HG03460 (cell line): ENCODE measurements at regions not wholly inside any gene's neighbourhood (a gene's known extent, or its start where the extent isn't known, plus 50 kb on each side); places are given as distances from the start of the nearest gene placed in this dataset.

Experiments used
- ATAC-seq: cut with Tn5 transposase; IDR thresholded peaks from one replicate; pipeline ENCODE4 v1.9.1; 2021; ENCODE audit not compliant: unreplicated experiment

DNA sequence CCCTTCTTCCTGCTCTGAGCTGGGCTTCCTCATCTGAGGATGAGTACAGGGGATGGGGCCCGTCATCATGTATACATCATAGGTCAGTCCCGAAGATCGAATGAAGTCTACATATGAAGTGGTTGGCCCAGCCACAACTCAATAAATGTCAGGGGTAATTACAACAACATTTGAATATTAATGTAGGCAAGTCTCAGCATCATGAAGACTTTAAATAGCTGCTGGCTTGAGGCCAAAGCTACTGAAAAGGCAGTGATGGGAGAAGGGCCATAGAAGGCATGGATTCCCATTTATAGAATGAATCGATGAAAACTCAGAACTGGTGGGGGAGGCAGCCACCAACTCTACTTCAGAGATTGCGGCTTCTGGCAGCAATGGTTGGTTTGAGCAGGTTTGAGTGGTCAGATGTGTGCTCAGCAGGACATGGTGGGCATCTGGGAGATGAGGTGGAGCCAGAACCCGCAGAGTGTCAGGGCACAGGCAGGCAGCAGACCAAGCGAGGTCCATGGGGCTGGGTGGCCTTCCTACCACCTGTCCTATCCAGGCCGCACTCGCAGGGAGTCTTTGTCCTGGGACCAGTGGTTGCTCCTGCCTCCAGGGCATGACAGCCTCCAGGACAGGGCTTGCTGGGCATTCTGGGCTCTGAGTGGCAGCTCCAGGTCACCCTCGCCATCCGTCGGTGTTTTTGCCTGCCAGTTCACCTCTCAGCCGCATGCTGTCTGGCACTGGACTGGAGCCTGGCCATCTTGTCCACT lies 919.1 kb downstream of the TBC1D22A start:
- ATAC-seq = no peak

- no peak for ATAC-seq
Measured at GRCh38 chr22:47678636-47679287, 916.3 kb downstream of the TBC1D22A start.

GRCh38 chr22:47678048-47678447 lies 915.6 kb downstream of the TBC1D22A start:
- no peak for ATAC-seq

DNA sequence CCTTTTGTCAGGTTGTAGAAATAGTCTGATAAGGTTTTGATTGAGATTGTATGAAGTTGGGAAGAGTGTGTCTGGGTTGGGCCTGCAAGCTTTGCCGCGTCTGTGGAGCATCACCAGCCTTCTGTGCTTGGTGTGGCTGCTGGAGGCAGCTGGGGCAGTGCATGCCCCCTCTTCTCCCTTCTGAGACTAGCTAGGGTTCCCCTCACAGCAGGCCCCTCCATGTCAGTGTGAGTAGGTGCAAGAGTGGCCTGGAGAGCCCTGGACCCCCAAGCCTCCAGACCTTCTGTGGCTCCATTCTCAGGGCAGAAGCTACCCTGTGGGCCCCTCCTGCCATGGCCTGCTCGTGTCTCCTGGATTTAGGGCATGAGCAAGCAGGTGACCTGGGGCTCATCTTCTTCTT lies 914.2 kb downstream of the TBC1D22A start:
- no peak for ATAC-seq

DNA sequence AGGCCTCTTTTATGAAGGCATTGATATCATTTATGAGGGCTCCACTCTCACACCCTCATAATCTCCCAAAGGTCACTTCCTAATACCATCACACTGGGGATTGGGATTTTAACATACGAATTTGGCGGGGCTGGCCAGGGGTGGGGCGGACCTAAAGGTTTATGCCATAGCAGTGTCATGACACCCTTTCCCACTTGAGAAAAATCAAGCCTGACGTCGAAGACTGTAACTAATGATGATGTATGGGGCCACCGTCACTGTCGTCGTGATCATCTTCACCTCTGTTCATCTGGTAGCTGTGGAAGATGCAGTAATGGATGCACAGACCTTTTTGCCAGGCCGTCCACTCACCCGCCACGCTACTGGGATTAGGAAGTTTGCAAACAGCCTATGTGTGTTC lies 912.1 kb downstream of the TBC1D22A start:
- ATAC-seq = no peak

DNA sequence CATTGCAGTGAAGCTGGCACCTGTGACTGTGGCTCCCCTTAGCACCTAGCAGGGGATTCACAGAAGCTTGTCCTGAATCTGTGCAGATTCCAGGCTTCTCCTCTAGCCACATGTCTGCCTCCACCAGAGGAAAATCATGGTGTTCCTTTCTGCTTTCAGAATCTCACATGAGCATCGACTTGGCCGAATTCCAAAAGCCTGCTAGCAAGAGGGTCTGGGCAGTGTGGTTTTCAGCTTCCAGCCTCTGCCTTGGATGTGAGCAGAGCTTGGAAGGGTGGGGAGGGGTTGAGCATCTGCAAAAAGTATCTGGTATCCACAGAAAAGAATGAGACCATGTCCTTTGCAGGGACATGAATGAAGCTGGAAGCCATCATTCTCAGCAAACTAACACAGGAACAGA lies 911.1 kb downstream of the TBC1D22A start:
- ATAC-seq = no peak

DNA sequence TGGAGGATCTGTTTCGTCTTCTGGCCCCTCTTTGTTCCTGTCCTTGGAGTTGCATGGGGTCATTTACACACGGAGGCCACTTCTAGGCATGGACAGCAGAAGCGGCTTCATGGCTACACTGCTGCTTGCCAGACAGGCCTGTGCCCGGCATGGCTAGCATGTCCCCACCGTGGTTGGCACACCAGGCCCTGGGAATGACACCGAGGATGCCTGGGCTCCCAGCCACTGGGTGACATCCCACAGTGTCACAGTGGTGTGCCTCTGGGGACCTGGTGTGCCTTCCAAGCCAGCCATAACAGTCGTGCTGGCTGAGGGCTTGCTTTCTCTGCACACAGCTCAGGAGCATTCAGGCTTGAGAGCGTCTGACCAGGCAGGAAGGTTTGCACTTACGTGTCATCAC lies 910.1 kb downstream of the TBC1D22A start:
- ATAC-seq = no peak

DNA sequence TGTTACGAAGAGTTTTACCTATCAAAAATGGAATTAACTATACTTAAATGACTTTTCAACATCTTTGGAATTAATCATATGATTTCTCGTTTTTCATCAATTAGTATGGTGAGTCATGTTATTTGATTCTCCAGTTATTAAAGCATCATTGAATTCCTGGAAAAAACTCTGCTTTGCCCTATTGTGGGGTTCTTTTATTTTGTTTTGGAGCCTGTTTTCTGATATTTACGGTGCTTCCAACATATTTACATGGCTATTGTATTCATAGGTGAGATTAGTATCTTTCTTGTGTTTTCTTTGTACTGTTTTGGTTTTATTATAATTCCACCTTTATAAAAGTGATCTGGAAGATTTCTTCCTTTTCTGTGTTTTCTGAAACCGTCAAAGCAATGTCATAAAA lies 902.7 kb downstream of the TBC1D22A start:
- ATAC-seq = no peak

GRCh38 chr22:47663615-47664605 lies 901.5 kb downstream of the TBC1D22A start:
- ATAC-seq = no peak

GRCh38 chr22:47659467-47660223 lies 897.2 kb downstream of the TBC1D22A start:
- no peak for ATAC-seq

DNA sequence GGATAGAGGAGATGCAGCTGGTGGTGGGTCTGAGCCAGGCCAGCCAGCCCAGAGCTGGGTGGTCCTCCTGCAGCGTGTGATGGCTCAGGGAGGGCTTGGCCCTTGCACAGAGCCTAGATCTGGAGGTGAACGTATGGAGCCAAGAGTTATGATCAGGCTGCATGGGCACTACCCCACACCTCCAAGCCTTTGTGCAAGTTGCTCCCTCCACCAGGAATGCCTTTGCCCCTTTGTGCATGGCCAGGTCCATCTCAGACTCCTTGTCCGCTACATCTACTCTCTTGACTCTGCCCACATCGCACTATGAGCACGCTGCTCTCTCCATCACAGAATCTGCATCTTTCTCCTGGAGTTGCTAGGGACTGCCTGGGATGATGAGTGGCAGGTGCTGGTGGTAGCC lies 895.7 kb downstream of the TBC1D22A start:
- ATAC-seq = no peak

GRCh38 chr22:47657224-47657623 lies 894.8 kb downstream of the TBC1D22A start:
- ATAC-seq = no peak

- ATAC-seq = no peak
Measured at GRCh38 chr22:47656806-47657205, 894.4 kb downstream of the TBC1D22A start.

GRCh38 chr22:47655930-47656329 lies 893.5 kb downstream of the TBC1D22A start:
- ATAC-seq = no peak

GRCh38 chr22:47654922-47655491 lies 892.6 kb downstream of the TBC1D22A start:
- ATAC-seq = no peak

- ATAC-seq = no peak
Measured at GRCh38 chr22:47653921-47654320, 891.5 kb downstream of the TBC1D22A start.

GRCh38 chr22:47651216-47651987 lies 889.0 kb downstream of the TBC1D22A start:
- ATAC-seq = no peak

- no peak for ATAC-seq
Measured at GRCh38 chr22:47647720-47648119, 885.3 kb downstream of the TBC1D22A start.

- no peak for ATAC-seq
Measured at GRCh38 chr22:47647181-47647580, 884.7 kb downstream of the TBC1D22A start.

DNA sequence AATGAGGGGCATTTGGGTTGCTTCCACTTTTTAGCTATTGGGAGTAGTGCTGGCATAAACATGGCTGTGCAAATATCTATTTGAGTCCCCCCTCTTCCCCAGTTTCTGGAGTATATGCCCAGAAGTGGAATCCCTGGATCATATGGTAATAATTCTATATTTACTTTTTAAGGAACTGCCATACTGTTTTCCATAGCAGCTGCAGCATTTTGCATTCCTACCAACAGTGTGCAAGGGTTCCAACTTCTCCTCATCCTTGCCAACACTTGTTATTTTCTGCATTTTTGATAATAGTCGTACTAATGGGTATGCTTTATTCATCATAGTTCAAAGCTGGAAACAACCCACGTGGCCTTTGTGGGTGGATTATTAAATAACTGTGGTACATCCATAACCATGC lies 883.5 kb downstream of the TBC1D22A start:
- no peak for ATAC-seq
